ENCODE measurements at regions not wholly inside any gene's neighbourhood (a gene's known extent, or its start where the extent isn't known, plus 50 kb on each side); places are given as distances from the start of the nearest gene placed in this dataset.

DNA sequence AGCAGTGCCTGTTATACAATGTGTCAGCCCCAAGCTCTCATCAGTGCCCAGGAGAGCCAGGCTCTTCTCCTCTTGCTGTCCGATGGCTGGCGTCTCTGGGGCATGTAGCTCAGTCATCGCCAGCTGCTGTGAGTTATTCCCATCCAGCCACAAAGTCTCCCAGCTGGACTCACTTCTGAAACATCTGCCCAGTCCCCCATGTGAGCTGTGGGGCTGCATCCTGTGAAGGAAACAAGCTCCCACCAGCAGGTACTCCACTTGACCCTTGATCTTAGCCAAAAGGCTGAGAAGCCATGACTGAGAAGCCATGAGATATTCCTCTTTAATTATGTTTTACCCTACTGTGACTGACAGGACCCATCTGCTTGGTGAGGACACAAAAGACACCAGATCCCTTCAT lies 212.7 kb upstream of the IGFBP3 start:
- TF ChIP-seq POLR2A (IDR thresholded peaks at IDR 0.05; ENCODE audit: extremely low read depth, insufficient read length) (no peak), MYC (IDR thresholded peaks at IDR 0.05; ENCODE audit: low read depth, low read length) (no peak)
- TF ChIP-seq, protein P1, sequence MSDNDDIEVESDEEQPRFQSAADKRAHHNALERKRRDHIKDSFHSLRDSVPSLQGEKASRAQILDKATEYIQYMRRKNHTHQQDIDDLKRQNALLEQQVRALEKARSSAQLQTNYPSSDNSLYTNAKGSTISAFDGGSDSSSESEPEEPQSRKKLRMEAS (IDR thresholded peaks at IDR 0.05; ENCODE audit: low read depth, low read length): no peak
- TF ChIP-seq, protein P2, sequence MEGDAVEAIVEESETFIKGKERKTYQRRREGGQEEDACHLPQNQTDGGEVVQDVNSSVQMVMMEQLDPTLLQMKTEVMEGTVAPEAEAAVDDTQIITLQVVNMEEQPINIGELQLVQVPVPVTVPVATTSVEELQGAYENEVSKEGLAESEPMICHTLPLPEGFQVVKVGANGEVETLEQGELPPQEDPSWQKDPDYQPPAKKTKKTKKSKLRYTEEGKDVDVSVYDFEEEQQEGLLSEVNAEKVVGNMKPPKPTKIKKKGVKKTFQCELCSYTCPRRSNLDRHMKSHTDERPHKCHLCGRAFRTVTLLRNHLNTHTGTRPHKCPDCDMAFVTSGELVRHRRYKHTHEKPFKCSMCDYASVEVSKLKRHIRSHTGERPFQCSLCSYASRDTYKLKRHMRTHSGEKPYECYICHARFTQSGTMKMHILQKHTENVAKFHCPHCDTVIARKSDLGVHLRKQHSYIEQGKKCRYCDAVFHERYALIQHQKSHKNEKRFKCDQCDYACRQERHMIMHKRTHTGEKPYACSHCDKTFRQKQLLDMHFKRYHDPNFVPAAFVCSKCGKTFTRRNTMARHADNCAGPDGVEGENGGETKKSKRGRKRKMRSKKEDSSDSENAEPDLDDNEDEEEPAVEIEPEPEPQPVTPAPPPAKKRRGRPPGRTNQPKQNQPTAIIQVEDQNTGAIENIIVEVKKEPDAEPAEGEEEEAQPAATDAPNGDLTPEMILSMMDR (IDR thresholded peaks at IDR 0.05; ENCODE audit: low read depth, low read length): no peak
- H3K4me3 ChIP-seq (ENCODE audit: low read depth, low read length): no peak overlapping the region
- DNase-seq (ENCODE audit: low read depth): no peak

DNA sequence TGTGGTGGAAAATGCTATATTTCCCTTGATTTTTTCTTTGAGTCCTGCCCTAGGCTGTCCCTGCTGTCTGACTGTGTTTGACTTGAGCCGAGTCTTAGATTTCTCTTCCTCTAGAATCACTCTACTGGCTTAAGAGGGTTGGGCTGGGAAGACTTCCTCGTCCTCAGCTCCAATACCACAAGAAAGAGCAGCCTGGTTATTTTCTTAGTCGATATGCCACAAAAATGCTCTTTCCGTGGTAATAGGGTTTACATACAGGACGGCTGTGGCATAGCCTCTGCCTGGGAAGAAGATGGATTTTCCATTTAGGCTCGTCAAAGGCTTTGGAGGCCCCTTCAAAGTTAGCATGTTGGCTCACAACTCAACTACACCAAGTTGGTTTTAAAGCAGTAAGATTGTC lies 212.0 kb upstream of the IGFBP3 start:
- H3K4me3 ChIP-seq (ENCODE audit: low read depth, low read length): no peak overlapping the region
- DNase-seq (ENCODE audit: low read depth): no peak
- TF ChIP-seq, protein P2 (IDR thresholded peaks at IDR 0.05; ENCODE audit: low read depth, low read length): no peak
- TF ChIP-seq POLR2A (IDR thresholded peaks at IDR 0.05; ENCODE audit: extremely low read depth, insufficient read length) (no peak), MYC (IDR thresholded peaks at IDR 0.05; ENCODE audit: low read depth, low read length) (no peak)
- TF ChIP-seq, protein P1 (IDR thresholded peaks at IDR 0.05; ENCODE audit: low read depth, low read length): no peak

DNA sequence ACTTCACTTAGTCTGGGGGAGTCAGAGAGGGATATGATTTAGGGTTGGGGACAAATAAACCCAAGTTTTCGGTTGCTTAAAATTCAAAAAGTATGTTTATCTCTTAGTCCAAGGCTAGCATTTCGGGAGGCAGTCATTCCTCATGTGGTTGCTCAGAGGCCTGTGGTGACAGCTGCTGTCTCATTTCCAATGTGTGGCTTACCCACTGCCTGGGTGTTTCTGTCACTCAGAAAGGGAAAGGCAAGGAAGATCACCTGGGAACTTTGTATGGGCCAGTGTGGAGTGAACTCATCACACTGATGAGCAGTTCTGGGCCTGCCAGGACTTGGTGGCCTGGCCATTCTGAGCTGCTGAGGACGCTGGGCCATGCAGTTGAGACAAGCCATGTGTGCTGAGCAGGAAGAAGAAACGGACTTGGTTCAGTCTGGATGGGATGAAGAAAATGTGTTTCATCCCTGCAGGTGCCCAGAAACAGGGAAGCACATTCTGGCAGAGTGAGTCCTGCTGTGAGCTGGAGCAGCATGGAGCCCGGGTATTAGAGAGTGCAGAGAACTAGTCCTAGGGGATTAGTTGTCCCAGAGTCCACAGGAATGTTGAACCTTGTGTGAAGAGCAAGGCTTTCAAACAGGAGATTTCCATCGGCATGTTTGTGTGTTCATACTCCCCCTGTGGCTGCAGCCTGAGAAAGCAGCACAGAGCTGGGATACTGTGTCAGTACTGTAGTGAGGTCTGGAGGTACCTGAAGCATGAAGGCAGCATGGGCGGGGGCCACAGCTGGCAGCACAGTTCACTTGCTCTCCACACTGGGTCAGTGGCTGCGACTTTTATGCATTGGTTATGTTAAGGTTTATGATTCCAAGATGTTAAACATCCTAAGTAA lies 211.1 kb upstream of the IGFBP3 start:
- no peak for DNase-seq (ENCODE audit: low read depth)
- TF ChIP-seq, protein P2 (IDR thresholded peaks at IDR 0.05; ENCODE audit: low read depth, low read length): no peak
- TF ChIP-seq MYC (IDR thresholded peaks at IDR 0.05; ENCODE audit: low read depth, low read length) (no peak), POLR2A (IDR thresholded peaks at IDR 0.05; ENCODE audit: extremely low read depth, insufficient read length) (no peak)
- TF ChIP-seq, protein P1 (IDR thresholded peaks at IDR 0.05; ENCODE audit: low read depth, low read length): no peak
- H3K4me3 ChIP-seq (ENCODE audit: low read depth, low read length): no peak overlapping the region

DNA sequence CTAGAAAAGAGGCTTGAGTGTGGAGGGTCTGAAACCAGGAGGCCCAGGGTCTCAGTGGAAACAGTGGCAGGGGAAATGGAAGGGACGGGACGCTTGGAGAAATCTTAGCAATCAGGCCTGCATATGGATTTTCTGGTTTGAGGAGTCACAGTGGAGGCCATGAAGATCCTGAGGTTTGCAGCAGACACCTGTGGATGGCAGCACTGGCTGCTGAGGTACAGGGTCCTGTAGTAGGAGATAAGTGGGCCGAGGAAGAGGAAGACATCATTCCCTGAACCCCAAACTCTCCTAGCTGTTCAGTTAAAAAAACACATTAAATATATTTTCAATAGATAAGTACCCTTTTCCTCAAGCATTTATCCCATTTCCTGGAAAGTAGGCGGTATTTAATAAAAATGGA lies 208.8 kb upstream of the IGFBP3 start:
- no peak for DNase-seq (ENCODE audit: low read depth)
- no peak overlapping the region for H3K4me3 ChIP-seq (ENCODE audit: low read depth, low read length)
- no peak for TF ChIP-seq POLR2A (IDR thresholded peaks at IDR 0.05; ENCODE audit: extremely low read depth, insufficient read length)
- TF ChIP-seq, protein P2 (IDR thresholded peaks at IDR 0.05; ENCODE audit: low read depth, low read length): no peak
- TF ChIP-seq, protein P1 (IDR thresholded peaks at IDR 0.05; ENCODE audit: low read depth, low read length): no peak
- no peak for TF ChIP-seq MYC (IDR thresholded peaks at IDR 0.05; ENCODE audit: low read depth, low read length)

DNA sequence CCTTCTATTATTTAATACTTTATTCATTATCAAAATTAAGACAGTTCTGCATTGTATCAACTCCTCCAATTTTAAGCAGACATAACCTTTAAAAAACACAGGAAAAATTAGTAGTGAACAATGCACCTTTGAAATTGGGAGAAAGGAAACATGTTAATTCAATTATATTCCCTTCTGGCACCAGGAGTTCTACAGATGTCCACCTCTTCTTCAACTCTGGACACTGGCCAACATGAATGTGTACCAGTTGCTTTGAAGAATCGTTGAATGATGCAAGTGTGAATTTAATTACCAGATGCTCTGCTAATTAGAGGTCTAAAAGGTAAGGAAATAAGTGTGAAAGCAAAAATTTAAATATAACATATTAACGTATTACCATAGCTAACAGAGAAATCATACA lies 206.7 kb upstream of the IGFBP3 start:
- H3K4me3 ChIP-seq (ENCODE audit: low read depth, low read length): no peak overlapping the region
- TF ChIP-seq, protein P2 (IDR thresholded peaks at IDR 0.05; ENCODE audit: low read depth, low read length): no peak
- TF ChIP-seq, protein P1 (IDR thresholded peaks at IDR 0.05; ENCODE audit: low read depth, low read length): no peak
- no peak for TF ChIP-seq MYC (IDR thresholded peaks at IDR 0.05; ENCODE audit: low read depth, low read length)
- TF ChIP-seq POLR2A (IDR thresholded peaks at IDR 0.05; ENCODE audit: extremely low read depth, insufficient read length): no peak
- no peak for DNase-seq (ENCODE audit: low read depth)
